ENCODE measurements at regions not wholly inside any gene's neighbourhood (a gene's known extent, or its start where the extent isn't known, plus 50 kb on each side); places are given as distances from the start of the nearest gene placed in this dataset.

DNA sequence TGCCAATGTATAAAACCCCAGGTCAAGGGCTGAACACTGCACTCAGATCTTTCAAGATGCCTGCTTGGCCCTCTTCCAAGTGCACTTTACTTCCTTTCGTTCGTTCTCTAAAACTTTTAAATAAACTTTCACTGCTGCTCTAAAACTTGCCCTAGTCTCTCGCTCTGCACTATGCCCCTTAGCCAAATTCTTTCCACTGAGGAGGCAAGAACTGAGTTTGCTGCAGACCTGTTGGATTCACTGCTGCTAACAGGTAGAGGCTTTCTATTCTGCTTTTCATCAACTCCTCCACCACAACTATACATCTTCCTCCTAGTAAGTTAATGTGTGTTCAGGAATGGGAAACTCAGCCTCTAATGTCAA lies 467.9 kb downstream of the MBD2 start (continued):
- TF ChIP-seq, protein P1, sequence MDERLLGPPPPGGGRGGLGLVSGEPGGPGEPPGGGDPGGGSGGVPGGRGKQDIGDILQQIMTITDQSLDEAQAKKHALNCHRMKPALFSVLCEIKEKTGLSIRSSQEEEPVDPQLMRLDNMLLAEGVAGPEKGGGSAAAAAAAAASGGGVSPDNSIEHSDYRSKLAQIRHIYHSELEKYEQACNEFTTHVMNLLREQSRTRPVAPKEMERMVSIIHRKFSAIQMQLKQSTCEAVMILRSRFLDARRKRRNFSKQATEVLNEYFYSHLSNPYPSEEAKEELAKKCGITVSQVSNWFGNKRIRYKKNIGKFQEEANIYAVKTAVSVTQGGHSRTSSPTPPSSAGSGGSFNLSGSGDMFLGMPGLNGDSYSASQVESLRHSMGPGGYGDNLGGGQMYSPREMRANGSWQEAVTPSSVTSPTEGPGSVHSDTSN (CRISPR knock-in tag; IDR thresholded peaks at IDR 0.05; ENCODE audit: low read depth): no peak
- TF ChIP-seq, protein P1 (tag; conservative IDR thresholded peaks at IDR 0.05; ENCODE audit: low read depth): no peak
- TF ChIP-seq HMGN3 (IDR thresholded peaks at IDR 0.05; ENCODE audit: borderline replicate concordance, extremely low read depth, insufficient read length, low read depth, low read length): no peak

DNA sequence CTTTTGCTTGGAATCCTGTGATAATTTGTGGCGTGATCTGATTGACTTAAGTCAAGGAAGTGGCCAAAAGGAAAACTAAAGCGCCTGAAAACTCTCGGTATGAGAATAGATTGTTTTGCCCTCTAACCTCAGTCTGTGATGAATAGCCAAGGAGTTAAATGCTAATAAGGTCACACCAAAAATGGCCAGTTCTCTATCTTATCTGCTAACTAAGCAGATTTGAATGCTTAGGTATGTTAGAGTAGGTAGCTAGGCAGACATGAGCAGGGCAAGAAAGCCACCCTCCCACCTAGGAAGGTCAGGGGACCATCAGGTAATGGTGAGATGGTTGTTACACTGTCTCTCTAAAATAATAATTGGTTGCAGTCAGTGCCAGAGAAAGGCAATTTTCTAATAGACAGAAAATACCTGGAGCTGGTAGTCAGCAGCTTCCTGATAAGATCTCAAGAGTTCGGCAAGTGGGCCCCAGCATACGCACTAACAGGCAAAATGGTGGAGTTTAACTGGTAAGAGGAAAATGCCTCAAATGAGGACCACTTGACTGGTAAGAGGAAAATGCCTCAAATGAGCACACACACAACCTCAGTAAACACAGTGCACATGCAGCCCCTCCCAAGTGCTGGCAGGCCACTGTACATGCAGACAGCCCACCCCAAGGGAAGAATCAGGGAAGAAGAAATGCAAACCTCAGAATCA lies 468.4 kb downstream of the MBD2 start:
- Histone ChIP-seq H3K9me1 (ENCODE audit: control insufficient read depth, insufficient read depth, low read length) (no peaks in the 10 kb centered on the region), H3K79me2 (ENCODE audit: control insufficient read depth, insufficient read depth, low read length) (no peaks in the 10 kb centered on the region), H3K27me3 (ENCODE audit: control insufficient read depth in 2 of 2, insufficient read depth in 2 of 2, low read length in 2 of 2) (no peaks in the 10 kb centered on the region), H3K36me3 (ENCODE audit: control insufficient read depth, insufficient read depth, low read length) (no peaks in the 10 kb centered on the region), H3K4me2 (ENCODE audit: insufficient read depth, low read length) (no peak overlapping the region), H3K4me1 (replicated peaks in 1 of 2; ENCODE audit: control insufficient read depth in 2 of 2, insufficient read depth in 2 of 2, low read length in 2 of 2) (no peaks in the 10 kb centered on the region), H3K9ac (ENCODE audit: insufficient read depth in 1 of 2, low read depth in 2 of 2, low read length in 2 of 2) (no peak overlapping the region), H3K9me3 (replicated peaks; ENCODE audit: control insufficient read depth, insufficient read depth, low read depth, low read length) (no peaks in the 10 kb centered on the region), H4K20me1 (replicated peaks; ENCODE audit: control insufficient read depth, insufficient read depth, low read length) (no peaks in the 10 kb centered on the region), H3K4me3 (no peak overlapping the region), H2AFZ (ENCODE audit: low read depth, low read length) (no peak overlapping the region), H3K27ac (ENCODE audit: extremely low read depth, low read depth, low read length) (no peak overlapping the region)
- ChIA-PET CTCF (ENCODE audit: low intra/inter-chr PET ratio) (no interaction called here), POLR2A (no interaction called here)
- intact Hi-C loops (cut with micrococcal nuclease) (no loop called here), in situ Hi-C loops (cut with MboI) (no loop called here)
- no peak for FAIRE-seq
- no peak for ATAC-seq
- WGBS (ENCODE audit: insufficient coverage, low coverage, missing lambda C conversion rate): 3% methylated on average over 4 of the region's 5 CpGs
- DNase-seq (ENCODE audit: extremely low read depth in 1 of 4, low spot score in 3 of 4): no peak
- no TSS peak for BruUV-seq (replicated peaks)
- TF ChIP-seq MXI1 (IDR thresholded peaks at IDR 0.05; ENCODE audit: low read depth, low read length): no peak
- no peak for TF ChIP-seq ZNF561 (CRISPR knock-in tag; conservative IDR thresholded peaks at IDR 0.05)
- TF ChIP-seq, protein P2, sequence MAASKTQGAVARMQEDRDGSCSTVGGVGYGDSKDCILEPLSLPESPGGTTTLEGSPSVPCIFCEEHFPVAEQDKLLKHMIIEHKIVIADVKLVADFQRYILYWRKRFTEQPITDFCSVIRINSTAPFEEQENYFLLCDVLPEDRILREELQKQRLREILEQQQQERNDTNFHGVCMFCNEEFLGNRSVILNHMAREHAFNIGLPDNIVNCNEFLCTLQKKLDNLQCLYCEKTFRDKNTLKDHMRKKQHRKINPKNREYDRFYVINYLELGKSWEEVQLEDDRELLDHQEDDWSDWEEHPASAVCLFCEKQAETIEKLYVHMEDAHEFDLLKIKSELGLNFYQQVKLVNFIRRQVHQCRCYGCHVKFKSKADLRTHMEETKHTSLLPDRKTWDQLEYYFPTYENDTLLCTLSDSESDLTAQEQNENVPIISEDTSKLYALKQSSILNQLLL (CRISPR knock-in tag; IDR thresholded peaks at IDR 0.05; ENCODE audit: borderline replicate concordance): no peak
- TF ChIP-seq ETS2 (tag; IDR thresholded peaks at IDR 0.05; ENCODE audit: borderline replicate concordance, poor library complexity, severe bottlenecking): no peak
- TF ChIP-seq, protein P3, sequence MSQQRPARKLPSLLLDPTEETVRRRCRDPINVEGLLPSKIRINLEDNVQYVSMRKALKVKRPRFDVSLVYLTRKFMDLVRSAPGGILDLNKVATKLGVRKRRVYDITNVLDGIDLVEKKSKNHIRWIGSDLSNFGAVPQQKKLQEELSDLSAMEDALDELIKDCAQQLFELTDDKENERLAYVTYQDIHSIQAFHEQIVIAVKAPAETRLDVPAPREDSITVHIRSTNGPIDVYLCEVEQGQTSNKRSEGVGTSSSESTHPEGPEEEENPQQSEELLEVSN (IDR thresholded peaks at IDR 0.05; ENCODE audit: borderline replicate concordance in 1 of 2, extremely low read depth in 1 of 2, insufficient read depth in 1 of 2, insufficient read length in 1 of 2, low read depth in 1 of 2, low read length in 1 of 2, poor library complexity in 1 of 2, severe bottlenecking in 1 of 2): no peak
- TF ChIP-seq, protein P4, sequence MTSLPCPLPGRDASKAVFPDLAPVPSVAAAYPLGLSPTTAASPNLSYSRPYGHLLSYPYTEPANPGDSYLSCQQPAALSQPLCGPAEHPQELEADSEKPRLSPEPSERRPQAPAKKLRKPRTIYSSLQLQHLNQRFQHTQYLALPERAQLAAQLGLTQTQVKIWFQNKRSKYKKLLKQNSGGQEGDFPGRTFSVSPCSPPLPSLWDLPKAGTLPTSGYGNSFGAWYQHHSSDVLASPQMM (CRISPR knock-in tag; IDR thresholded peaks at IDR 0.05): no peak
- TF ChIP-seq ZNF146 (CRISPR knock-in tag; IDR thresholded peaks at IDR 0.05; ENCODE audit: unreplicated experiment): no peak
- no peak for TF ChIP-seq HNRNPH1 (optimal IDR thresholded peaks at IDR 0.05; ENCODE audit: low read depth, low read length)
- TF ChIP-seq LARP7 (IDR thresholded peaks at IDR 0.05): no peak
- TF ChIP-seq ILF3 (IDR thresholded peaks at IDR 0.05; ENCODE audit: borderline replicate concordance): no peak

Data from K562 (cell line).